ENCODE measurements at regions not wholly inside any gene's neighbourhood (a gene's known extent, or its start where the extent isn't known, plus 50 kb on each side); places are given as distances from the start of the nearest gene placed in this dataset.

DNA sequence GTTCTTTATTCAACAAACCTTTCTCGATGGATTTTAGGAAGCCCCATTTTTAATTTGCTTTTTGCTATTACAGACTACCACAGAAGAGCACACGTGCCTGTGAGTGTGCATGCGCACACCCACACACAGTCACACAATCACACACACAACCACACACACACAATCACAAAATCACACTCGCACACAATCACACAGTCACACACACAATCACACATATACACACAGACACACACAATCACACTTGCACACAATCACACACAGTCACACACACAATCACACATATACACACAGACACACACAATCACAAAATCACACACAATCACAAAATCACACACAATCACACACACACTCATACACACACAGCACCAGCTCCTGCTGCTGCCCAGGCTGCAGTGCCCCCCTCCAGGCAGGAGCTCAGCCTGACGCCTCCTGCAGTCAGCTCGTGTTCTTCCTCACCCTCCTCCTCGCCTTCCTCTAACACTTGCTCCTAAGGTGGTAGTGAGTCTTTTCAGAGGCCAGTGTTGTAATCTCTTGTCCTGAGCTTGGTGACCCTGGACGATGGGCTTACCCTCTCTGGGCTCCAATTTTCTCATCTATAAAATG is 125.0 kb upstream of the SOX1 start:
- DNase-seq (no peak), ATAC-seq (ENCODE audit: poor library complexity) (no peak)
- intact Hi-C loops (cut with DNase I) = no loop called here

DNA sequence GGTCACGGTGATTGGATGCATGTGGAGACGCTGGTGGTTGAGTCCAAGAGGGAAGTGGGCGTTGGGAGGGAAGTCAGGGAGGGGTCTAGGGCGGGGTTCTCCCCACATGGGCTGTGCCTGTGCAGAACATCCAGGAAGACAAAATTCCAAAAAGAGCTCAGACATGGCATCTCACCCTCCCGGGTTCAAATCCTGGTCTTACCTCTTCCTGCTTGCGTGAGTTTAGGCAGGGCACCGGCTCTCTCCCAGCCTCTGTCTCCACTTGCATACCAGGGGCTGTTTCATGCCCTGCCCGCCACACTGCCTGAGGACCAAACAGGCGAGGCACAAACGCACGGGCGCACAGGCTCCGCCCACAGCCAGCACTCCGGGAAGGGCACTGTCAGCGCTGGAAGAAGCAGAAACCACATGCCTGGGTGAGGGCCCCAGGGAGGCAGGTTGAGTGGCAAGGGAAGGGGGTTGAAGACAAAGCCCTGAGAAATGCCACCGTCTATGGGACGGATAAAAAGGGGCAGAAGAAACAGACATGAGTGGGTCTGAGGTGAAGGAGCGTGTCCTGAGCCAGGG is 123.6 kb upstream of the SOX1 start:
- no peak for ATAC-seq (ENCODE audit: poor library complexity)
- peak; percentile 29 for DNase-seq

DNA sequence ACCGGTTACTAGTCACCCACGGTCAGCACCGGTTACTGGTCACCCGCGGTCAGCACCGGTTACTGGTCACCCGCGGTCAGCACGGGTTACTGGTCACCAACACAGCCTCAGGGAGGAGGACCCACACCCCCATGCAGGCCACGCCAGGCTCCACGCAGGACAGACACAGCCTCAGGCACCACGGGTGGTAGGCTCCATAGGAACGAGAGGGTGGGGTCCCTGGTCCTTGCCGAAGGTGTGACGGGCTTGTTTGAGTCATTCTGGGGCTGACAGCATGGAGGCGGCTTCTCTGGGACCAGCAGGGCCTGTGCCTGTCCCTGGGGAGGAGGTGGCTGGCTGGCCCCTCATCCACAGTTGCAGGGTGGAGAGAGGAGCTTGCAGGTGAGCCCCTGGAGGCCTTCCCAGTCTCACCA is 122.8 kb upstream of the SOX1 start:
- intact Hi-C loops (cut with DNase I) = no loop called here
- ATAC-seq (ENCODE audit: poor library complexity) (no peak), DNase-seq (peak; percentile 20)

More for the DNA sequence above, 123.6 kb upstream of the SOX1 start:
- intact Hi-C loops (cut with DNase I) = no loop called here

GRCh38 chr13:111945086-111945485 is 121.9 kb upstream of the SOX1 start:
- ATAC-seq (ENCODE audit: poor library complexity) (no peak), DNase-seq (peak; percentile 34)
- intact Hi-C loops (cut with DNase I) = no loop called here

DNA sequence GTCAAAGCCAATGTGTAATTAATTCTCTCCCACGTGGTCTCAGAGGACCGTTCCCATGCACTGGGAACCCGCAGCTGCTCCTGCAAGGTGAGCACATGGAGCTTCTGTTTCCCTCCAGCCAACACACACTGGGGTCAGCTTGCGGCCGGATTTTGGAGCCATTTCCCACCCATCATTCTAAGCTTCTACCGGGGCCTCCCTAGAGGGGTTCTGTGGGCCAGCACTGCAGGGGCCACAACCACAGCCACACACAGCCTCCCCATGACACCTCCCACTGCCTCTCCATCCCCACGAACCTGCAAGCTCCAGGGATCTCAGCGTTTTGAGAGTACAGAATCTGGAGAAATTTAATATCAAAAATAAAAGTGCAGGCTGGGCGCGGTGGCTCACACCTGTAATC is 120.7 kb upstream of the SOX1 start:
- ATAC-seq (ENCODE audit: poor library complexity) (no peak), DNase-seq (no peak)
- intact Hi-C loops (cut with DNase I) = no loop called here

DNA sequence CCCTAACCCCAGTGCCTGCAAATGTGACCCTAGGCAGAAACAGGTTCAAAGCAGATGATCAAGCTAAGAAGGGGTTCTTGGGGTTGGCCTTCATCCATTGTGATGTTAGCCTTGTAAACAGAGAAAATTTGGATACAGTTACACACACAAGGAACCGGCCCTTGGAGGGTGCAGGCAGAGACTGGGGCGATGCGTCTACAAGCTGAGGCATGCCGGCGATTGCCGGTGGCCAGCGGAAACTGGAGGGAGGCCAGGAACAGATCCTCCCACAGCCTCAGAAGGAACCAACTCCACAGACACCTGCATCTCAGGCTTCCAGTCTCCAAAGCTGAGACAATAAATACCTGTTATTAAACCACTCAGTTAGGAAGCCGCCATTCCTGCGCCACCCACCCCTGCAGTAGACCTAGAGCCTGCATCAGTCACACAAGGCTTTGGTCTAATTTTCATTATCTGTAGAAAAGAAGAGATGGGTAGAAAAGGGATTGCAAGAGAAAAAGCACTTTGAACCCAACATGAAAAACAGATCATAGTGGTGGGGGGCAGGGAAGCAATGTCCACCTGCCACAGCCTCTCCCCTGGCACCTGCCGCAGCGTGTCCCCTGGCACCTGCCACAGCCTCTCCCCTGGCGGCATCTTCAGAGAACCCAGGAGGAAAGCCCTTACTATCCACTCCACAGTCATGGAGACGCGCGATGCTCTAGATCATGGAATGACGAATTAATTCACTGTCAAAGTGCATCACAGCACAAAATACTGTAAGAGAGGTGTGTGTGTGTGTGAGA is 119.7 kb upstream of the SOX1 start:
- intact Hi-C loops (cut with DNase I) = no loop called here
- ATAC-seq (ENCODE audit: poor library complexity) (no peak), DNase-seq (no peak)

DNA sequence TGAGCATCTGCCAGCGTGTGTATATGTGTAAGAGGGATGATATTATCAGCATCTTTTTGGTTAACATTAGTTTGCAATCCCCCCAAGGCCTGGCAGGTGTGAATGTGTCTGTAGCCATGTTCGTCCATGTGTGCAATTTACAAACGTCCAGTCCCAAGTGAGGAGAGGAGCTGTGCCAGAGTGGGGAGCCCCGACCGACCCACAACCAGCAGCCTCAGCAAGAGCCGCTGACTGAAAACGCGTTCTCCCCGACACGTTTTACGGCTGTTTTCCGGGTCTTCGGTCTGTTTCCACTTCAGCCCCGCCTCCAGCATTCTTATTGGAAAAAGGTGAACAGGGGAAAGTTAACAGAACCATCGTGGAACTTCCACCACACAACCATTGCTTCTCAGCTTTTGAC is 119.1 kb upstream of the SOX1 start:
- no peak for DNase-seq
- intact Hi-C loops (cut with DNase I) = no loop called here

DNA sequence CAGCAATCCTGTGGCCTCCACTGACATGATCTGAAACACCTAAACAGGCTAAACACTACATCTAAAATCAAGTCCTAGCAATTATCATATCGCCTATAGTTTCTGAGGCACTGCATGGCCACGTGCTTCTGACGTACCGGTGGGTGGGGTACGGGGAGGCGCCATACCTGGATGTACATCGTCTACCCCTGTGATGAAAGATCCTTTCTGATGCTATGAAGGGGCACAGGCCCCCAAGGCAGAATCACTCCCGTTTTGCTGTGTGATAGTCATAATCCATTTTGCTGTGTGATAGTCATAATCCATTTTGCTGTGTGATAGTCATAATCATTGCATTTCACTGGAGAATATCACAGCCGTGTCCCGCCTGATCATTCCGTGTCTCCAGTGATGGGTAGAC is 118.7 kb upstream of the SOX1 start:
- ATAC-seq (ENCODE audit: poor library complexity) (no peak), DNase-seq (no peak)
- intact Hi-C loops (cut with DNase I) = no loop called here

More for the DNA sequence above, 119.1 kb upstream of the SOX1 start:
- ATAC-seq (ENCODE audit: poor library complexity) = no peak

DNA sequence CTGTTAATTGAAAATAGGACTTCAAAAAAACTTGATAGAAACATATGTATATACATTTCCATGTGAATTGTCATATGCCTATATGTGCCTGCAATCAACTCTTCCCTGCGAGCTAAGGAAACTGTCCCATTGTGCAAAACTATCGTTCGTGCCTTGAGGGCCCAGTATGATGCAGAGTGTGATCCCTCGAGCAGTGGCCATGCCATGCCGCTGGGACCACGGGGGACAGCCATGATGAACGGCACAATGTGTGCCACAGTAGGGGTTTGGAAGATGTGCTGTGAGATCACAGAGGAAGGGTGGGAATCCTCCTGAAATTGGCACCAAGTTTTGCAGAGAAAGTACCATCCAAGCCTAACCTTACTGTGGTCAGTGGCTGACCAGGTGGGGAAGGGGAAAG is 118.1 kb upstream of the SOX1 start:
- DNase-seq (no peak), ATAC-seq (ENCODE audit: poor library complexity) (no peak)
- intact Hi-C loops (cut with DNase I) = no loop called here

DNA sequence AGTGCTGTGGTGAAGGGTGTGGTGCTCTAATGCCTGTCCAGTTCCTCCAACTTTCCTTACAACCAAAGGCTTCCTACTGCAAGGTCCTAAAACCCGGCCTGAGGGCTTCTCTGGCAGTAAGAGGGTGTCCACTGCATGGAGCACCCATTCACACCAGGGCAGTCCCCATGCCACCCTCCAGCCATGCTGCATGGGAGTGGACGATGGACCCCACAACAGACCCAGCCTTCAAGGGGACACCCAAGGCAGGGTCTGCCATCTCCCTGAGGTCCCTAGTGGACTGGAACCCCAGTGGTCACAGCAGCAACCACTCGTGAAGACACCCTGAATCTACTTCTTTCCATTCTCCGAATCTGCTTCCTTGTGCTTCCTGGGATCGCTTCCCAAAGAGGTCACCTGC is 117.6 kb upstream of the SOX1 start:
- intact Hi-C loops (cut with DNase I) = no loop called here
- no peak for DNase-seq
- ATAC-seq (ENCODE audit: poor library complexity) = no peak

DNA sequence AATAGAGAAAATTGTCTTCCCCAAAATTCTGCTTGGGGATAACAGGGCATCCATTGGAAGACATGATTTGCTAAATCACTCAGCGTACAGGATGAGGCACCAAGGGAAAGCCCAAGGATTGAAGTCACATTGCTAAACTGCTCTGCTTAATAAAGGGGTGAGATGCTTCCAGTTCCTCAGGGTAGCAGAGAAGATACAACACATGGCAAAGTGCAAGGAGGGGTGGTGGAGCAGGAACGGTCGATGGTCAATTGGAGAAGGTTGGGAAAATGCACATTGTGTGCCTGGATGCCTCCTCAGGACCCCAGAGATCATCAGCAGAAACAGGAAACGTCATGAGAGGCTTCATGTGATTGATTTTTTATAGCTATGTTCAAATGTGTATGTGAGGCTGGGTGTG is 116.3 kb upstream of the SOX1 start:
- intact Hi-C loops (cut with DNase I) = no loop called here
- no peak for ATAC-seq (ENCODE audit: poor library complexity)
- DNase-seq = no peak

- intact Hi-C loops (cut with DNase I) = no loop called here
- ATAC-seq (ENCODE audit: poor library complexity) = no peak
- no peak for DNase-seq
These were observed 114.9 kb upstream of the SOX1 start for GRCh38 chr13:111952032-111952431.

DNA sequence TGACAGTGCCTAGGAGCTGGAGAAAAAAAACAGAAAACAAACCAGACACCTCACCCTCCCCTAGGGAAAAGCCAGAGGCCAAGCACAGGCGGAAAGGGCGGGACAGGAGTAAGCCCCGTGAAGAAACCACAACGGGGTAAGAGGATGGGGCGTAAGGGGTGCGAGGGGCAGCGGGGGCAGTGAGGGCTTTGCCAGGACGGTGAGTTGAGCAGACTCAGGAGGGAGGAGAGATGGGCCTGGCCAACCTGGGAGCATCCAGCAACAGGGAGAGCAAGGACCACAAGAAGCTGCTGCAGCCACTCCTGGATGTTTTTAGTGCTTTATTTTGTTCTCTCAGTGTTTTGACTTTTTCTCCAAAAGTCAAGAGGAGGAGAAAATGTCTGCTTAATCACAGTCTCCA is 114.1 kb upstream of the SOX1 start:
- DNase-seq (no peak), ATAC-seq (ENCODE audit: poor library complexity) (no peak)
- intact Hi-C loops (cut with DNase I) = no loop called here

DNA sequence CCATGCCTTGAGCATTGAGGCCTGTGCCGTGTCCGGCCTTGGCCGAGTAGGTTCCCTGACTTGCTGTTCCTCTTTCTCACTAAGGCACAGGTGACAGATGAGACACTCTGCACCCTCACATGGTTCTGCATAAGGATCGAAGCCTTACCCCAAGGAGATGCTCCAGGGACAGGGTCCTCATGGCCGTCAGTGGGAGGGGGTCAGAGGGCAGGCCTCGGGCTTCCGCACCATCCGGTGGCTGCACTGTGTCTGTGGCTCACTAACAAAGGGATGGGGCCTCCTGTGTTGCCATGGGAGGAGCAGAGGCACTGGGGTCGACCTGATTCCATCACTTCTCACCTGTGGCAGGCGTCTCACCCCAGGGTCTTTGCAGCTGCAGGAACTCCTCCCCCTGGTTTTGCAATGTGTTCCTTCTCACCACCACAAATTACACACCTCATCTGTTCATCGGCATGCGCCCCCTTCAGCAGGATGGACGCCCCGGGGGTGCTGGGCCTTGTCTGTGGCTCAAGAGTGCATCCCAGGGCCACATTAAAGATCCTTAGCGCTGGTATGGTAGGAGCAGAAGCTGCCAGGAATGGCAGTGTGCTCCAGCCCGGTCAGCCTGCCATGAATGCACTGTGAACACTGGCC is 113.3 kb upstream of the SOX1 start:
- intact Hi-C loops (cut with DNase I) = no loop called here
- ATAC-seq (ENCODE audit: poor library complexity) = no peak

DNA sequence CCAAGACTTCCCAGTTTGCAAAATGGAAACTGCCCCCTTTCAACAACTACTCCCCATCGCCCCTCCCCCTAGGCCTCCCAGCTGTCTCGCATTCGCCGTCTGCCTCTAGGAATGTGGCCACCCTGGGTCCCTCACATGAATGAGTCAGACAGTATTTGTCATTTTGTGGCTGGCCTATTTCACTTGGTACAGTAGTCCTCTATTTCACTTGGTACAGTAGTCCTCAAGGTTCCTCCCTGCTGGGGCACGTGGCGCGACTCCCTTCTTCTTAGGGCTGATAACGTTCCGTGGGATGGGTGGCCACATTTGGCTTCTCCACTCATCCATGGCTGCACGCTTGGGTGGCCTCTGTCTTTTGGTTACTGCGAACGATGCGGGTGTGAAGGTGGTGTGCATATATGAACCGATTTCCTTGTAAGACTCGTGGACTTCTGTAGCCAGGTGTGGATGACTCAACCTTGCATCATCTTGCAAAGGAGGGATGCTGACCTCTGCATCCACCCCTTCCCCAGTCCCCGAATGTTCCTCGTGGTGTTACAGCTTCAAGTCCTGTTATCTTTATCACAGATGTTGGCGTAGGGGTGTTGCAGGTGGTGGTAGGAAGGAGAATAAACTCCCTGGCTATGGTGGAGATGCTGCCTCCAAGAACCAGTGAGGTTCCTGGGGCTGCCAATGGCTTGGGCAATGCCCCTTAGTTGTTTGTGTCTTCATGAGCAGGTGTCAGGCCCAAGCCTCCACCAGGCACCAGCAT is 112.1 kb upstream of the SOX1 start:
- DNase-seq (no peak), ATAC-seq (ENCODE audit: poor library complexity) (no peak)
- intact Hi-C loops (cut with DNase I) = no loop called here

More for the DNA sequence above, 113.3 kb upstream of the SOX1 start:
- no peak for DNase-seq

- ATAC-seq (ENCODE audit: poor library complexity) (no peak), DNase-seq (no peak)
- intact Hi-C loops (cut with DNase I) = no loop called here
These were observed 111.4 kb upstream of the SOX1 start for GRCh38 chr13:111955412-111956065.

- ATAC-seq (ENCODE audit: poor library complexity) = no peak
- intact Hi-C loops (cut with DNase I) = no loop called here
- no peak for DNase-seq
These were observed 110.4 kb upstream of the SOX1 start for GRCh38 chr13:111956261-111957151.

Measured in Right ventricle myocardium superior (tissue), 1 donor.